HG02571 (cell line): ENCODE measurements at regions not wholly inside any gene's neighbourhood (a gene's known extent, or its start where the extent isn't known, plus 50 kb on each side); places are given as distances from the start of the nearest gene placed in this dataset.

Experiments used
- ATAC-seq: cut with Tn5 transposase; IDR thresholded peaks from one replicate; pipeline ENCODE4 v1.9.1; 2021; ENCODE audit warnings: mild to moderate bottlenecking, moderate library complexity; ENCODE audit not compliant: unreplicated experiment

DNA sequence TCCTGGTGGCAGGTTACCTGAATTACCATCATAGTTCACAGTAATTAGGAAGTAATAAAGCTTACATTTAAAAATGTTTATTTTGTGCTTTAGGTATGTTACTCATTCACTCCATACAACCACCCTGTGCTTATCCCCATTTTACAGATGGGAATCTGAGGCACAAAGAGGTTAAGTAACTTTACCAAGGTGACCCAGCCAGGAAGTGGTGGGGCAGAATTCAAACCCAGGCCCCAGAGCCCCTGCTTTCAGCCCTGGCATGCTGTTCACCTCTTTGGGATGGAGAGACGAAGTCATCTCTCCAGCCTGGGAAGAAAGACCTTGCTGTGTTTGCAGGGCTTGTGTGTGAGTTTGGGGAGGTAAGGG, 285.6 kb upstream of the TPM1 start:
- ATAC-seq = no peak

DNA sequence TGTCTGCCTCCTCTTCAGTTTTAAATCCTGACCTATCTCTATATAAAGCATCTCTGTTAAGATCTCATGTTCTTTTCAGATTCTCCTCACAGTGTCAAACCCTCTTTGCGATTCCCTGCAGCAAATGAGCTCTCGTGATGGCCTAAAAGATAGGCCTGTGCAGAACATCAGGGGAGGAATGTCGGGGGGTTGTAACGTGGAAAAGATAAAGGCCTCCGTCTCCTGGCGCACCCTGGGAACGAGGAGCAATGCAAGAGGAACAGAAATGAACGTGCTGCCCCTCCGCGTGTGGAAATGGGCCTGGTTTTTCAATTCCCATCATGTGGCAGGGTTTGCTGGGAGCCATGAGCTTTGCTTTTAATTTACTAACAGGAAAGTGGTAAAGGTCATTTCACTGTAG, 285.0 kb upstream of the TPM1 start:
- ATAC-seq = no peak

DNA sequence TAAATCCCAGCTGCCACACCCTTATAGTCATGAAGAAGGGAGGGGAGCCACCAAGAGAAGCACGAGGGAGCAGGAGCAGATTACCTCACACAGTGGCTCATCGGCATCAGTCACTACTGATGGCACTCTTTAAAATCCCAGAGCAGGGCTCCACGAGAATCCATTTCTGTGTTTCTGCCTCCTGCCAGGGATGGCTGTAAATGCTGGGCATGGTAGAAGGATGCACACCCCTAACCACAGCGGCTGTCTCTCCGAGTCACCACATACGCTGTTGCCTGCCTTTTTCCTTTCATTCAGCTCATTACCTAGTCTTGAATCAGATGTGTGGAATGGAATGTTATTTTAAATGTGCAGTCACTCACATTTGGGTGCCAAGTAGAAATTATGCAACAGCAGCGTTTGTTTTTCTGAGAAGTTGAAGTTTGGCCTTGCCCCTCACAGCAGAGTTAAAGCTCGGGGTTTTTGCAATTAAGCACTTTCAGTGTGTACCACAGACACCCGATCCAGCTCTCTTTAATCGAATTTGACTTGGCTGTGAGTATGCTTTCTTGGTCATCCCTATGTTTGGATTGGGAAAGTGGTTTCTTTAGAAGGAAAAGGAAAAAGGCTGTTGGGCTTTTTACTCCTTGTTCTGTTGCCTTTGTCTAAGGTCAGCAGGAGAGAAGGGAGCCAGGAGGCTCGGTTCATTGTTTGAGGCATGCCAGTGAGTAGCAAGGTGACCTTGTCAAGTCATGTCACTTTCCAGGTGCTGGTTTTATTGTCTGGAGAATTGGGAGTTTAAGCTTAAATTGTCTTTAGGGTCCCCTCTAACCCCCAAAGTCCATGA, 284.2 kb upstream of the TPM1 start:
- no peak for ATAC-seq

DNA sequence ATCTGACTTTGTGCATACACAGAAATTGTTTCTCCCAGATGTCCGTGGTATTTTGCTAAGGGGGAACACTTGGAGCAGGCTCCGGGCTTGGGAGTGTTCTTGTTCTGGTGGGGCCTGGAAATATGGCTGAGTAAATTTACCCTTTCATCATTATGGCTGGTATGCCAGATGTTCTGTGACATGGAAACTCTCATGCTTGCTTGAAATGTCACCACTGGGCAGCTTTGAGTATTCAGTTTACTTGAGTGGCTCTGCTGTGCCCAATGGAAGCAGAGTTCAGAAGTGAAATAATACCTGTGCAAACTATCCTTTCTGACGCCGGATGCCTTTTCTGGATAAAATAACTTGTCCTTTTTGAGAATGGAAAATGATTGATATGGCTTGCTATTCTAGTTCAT, 283.6 kb upstream of the TPM1 start:
- ATAC-seq = no peak

DNA sequence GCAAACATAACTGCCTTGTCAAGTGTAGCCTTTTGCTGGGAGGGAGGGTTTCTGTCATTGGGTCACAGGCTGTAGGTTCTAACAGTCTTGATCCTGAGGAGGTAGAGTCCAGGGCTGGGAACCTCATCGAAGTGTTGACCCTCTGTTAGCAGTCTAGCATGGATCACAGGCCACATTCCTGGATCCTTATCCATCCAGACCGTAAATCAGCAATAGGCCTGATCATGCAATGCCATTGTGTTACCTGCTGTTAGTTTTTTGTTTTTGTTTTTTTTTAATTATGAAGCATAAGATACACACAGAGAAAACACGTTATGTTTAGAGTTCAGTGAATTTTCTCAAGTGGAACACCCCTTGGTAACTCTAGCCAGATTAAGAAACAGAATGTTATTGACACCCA, 282.0 kb upstream of the TPM1 start:
- ATAC-seq = no peak

DNA sequence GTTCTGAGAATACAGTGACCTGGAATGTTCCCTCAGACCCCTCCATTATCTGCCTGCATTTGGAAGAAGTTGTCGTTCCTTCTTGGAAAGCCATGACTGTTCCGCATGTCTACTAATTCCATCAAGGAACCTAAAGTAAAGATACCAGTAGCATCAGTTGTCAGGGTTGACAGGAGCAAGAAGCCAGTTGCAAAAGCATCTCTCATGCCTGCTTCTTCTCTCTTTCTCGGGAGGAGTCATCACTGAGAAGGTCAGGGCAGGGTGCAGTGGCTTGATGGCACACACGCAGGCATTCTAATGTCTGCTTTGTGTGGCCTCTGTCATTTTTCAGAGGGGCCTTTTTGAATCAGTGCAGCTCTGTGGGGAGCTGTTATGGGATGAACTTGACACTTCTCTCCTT, 276.6 kb upstream of the TPM1 start:
- ATAC-seq = no peak

DNA sequence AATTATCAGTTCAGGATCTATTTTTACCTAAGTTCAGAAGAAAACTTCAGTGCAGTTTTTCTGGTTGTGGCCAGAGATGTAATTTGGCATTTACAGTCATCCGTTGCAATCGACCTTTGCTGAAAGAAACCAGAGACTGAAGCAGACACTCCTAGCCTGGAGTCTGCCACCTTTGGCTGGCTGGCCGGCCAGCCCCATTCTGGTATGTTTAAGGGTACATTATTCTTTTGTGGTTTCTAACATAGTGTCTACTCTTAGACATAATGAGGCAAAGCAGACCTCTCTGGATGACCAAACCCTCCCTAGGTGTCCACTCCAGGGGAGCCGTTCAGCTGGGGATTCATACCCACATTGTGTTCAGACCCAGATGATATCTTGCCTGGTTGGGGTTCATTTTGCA, 275.9 kb upstream of the TPM1 start:
- no peak for ATAC-seq

DNA sequence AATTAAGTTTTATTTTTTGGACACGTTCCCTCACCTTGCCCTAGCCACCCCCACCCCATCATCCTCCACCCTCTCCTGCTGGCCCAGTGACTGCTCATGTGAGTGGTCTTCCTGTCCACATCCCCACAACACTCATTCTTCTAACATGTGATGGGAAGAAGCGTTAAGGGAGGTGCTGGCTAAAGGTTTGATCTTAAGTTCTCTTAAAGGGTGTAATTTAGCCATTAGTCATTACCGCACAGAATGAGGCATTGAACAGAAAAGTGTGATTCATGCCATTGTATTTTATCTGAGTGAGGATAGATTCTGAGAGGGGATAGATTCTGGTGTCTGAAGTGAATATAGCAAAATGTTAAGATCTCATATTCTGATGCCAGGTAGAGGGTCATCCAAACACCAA, 272.9 kb upstream of the TPM1 start:
- no peak for ATAC-seq

DNA sequence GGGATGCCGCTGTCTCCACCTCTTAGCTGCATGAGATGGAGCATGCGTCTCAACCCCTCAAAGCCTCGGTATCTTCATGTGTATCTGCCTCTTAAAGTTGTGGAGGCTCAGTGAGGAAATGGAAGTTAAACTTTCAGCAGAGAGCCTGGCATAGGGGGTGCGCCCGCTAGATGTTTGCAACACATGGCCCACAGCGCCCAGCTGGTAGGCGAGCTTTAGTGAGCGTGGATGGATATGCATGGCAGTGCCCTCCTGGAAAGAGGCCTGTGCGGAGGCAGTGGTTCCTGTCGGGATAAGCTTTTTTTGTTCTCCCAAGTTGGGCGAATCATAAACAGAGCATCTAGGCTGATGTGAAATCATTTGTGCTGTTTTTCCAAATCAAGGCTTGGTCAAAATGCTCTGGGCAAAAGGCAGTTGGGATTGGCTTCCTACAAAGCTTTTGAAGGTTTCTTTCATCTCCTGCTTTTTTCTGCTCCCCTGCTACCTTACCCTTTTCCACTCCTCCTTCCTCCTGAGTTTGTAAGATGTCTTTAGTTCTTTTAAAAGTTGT, 272.4 kb upstream of the TPM1 start:
- ATAC-seq = no peak

DNA sequence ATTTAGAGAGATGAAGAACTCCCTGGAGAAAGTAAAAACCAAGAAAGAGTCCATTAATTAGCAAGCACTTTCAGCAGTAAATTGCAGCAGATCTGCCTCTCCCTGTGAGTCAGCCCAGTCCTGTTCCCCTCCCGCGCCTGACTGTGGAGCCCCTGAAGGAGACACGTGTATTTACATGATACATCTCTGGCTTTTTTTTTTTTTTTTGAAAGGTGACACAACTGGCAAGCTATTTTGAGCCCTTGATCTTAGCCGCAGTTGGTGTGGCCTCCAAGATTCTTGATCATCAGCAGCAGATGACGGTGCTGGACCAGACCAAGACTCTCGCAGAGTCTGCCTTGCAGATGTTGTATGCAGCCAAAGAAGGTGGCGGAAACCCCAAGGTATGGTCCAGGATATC, 271.8 kb upstream of the TPM1 start:
- ATAC-seq = no peak

DNA sequence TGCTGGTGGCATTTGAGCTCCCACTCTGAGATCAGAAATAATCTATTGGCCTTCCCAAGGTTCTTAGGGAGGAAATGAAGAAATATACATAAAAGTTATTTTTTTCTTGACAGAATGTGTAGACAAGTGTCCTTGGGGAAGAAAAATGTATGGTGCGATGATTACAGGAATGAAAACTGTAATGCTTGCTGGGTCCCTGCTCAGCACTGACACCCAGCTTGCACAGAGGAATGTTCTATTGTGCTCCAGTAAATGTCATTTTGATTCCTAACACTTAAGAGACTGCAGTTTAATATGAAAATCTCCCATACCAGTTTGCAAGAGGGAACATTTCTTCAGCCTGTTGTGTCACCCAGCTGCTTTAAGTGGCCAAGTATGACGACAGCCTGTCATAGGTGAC, 271.3 kb upstream of the TPM1 start:
- no peak for ATAC-seq

DNA sequence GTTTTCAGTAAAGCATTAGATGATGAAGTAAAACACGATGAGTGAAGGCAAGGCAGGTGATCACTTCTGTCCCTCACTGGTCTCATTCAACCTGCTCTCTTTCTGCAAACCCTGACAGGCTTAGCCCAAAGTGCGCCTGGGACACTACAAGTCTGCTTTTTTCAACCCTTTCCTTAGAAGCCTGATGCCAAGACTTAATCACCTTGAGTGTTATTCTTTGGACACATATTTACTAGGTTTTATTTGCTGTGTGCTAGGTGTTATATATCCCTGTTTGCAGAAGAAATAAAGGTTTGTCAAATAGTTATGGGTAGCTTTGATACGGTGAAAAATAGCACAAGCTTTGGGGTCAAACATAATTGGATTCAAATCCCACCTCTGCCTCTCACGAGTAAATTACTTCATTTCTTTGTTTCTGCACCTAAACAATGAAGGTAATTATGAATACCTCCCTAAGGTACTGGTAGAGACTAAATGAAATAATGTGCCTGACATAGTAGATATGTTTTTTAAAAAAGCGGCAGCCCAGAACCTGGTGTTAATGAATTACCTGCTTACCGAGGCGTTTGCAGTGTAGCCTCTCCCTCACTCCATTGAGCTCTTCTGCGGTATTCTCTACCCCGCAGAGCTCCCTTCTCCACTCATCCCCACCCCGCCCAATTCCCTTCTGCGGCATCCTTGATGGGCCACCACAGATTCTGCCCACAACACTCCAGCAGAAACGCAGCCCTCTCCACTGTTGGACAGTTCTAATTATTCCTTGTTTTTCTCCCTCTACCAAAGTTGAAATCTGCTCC, 269.0 kb upstream of the TPM1 start:
- ATAC-seq = no peak

DNA sequence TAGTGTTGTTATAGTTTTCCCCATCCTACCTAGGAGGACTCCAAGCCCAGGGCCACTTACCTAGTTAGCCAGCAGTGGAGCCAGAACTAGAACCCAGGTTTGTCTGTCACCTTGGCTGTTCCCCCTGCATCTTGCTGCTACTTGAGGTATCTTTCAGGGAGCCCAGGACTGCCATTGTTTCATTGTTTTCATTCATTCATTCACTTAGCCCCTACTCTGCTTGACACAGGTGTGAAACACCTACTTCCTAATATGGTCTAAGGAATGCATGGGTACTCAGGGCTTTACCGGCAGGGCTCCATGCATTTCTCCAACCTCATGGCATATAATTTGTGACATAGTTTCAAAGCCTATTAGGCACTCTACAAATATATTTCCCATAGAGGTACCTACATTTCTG, 266.6 kb upstream of the TPM1 start:
- no peak for ATAC-seq

DNA sequence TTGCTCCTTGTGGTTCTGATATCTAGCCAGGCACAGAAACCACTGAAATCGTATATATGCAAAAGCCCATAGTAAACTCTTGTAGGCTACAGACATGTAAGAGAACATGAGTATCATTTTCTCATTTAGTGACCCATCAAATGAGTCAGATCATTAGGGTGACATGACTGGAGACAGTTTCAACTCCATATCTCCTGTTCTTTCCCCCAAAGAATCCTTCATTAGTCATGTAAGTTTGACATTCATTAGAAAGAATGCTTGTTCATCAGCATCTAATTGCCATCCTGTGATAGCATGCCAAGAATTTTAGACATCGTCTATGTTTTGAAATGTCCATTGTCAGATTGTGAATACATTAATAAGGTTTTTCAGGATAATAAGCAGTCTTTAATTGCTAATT, 264.9 kb upstream of the TPM1 start:
- no peak for ATAC-seq

DNA sequence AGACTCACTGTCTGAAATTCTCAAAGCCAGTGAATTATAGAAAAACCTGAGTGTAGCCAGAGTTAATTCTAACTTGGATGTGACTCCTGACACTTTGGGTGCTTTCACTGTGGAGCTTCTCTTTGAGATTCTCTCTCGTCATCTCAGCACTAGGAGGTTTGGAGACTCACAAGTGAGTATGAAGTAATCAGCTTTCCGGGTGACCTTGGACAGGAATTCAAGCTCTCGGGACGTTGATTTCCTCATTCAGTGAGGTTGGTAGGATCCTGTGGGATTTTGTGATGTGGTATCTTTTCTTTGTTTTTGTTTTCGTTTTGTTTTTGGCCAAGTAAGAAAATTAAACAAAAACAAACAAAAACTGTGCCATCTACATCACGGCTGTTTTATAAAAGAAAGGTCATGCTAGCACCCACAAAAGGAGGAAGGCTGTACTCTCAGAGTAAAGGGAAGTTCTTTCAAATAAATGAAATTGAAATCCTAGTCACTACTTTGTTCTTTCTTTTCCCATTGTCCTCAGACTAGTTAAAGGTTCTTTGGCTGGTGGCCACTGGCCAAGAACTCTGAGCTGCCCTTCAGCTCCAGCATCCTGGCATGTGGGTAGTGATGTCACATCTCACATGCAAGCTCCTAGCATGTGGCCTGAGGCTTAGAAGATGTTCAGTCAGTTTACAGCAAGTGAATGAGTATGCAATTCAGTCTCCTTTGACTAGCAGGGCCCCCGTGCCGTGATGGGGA, 263.3 kb upstream of the TPM1 start:
- ATAC-seq = no peak

DNA sequence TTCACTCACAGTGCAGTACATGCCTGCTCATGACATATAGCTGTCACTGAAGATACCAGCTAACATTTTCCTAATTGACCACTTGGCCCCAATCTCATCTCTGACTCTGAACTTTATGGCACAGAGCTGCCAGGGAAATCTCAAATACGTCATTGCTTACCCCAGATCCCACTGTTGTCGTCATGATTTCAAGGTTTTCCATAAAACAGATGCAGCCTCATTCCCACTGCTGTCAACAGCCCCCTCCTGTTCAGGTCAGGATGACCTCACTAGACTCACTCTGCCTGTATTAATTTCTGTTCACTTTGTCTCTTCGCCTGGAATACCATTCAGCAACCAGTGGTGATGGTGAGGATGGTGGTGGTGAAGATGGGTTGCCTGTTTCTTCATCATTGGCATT, 262.6 kb upstream of the TPM1 start:
- no peak for ATAC-seq

DNA sequence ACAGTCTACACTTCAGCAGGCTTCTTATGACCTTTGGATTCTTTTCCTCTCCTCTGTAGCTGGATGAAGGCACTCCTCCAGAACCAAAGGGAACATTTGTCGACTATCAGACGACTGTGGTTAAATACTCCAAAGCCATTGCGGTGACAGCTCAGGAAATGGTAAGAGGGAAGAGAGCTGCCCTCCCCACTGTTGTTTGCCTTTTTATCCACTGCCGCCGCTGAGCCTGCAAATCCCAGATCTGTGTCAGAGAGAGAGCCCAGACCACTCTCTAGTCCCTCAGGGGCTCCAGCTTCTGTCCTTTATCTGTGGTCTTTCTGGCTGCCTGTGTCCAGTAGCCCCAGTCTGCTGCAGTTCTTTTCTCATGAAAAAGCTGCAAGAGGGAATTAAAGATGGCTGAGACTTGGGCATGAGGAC, 261.5 kb upstream of the TPM1 start:
- ATAC-seq = no peak

DNA sequence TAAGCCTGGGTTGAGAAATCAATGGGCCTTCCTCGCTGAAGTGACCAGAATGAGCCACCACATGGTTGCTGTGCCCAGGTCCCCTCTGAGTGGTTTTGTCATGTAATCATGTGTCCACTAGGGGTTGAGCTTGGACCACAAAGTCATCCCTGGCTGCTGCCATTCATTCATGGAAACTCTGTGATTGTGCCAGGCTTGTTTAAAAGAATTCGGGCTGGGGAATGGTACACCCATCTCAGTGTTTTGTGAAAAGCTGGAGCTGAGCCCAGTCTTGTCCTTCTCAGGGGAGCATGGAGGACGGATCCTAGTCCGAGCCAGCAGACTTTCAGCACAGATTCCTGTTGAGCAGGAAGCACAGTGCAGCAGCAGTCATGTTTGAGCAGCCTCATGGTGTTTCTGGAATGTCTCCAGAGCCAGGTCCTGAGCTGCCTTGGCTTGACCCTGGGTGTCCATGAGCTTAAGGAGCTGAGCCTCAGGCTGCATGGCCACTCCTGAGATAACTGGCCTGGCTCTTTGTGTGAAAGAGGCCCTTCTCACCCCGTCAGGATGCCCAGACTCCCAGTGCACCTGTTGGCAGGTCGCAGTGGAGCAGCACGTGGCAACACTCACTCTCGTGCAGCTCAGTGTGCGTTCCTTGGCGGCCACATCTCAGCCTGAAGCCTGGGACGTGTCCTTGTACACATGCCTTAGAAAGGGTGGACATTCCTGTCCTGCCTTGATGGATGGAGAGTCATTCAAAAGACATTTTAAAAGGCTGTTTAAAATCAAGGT, 260.3 kb upstream of the TPM1 start:
- no peak for ATAC-seq

DNA sequence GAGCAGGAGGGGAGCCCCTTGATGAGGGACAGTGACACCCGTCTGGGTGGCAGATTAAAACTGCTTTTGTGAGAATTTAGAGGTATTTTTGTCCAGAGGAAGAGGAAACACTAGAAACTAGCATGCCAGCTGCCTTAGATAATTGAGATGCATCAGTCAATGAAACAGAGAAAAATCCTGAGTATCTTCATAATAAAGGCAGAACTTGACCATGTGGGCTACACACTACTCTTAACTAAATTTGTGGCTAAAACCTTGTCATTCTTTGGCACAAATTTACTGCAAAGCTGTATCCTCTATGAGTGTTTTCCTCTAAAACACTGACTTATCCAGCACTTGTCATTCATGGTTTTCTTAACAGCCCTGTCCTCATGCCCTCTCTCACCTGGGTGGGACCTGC, 259.7 kb upstream of the TPM1 start:
- no peak for ATAC-seq

DNA sequence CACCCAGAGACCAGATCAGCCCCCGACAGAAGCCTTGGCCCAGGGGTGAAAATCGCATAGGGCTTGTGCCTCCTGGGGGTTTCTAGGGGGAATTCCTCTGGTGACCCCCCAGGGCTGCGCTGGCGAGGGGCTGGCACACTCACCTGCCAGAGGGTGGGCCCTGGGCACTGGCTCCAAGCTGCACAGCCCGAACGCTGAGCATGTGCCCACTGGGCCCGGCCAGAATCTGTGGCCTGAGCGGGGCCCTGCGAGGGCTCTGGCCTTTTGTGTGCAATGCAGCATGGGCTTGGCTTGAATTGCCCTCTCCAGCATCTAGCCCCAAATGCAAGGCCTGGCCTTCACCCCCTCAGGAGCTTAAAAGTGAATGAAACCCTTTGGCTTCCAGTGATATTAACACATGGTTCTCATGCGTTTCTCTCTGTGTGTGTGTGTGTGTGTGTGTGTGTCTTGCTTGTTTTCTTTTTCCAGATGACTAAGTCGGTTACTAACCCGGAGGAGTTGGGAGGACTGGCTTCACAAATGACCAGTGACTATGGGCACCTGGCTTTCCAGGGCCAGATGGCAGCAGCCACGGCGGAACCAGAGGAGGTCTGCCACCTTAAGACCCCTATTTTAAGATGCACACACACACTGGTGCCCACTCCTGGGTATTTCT, 259.1 kb upstream of the TPM1 start:
- ATAC-seq = no peak
